ENCODE measurements at regions not wholly inside any gene's neighbourhood (a gene's known extent, or its start where the extent isn't known, plus 50 kb on each side); places are given as distances from the start of the nearest gene placed in this dataset.

DNA sequence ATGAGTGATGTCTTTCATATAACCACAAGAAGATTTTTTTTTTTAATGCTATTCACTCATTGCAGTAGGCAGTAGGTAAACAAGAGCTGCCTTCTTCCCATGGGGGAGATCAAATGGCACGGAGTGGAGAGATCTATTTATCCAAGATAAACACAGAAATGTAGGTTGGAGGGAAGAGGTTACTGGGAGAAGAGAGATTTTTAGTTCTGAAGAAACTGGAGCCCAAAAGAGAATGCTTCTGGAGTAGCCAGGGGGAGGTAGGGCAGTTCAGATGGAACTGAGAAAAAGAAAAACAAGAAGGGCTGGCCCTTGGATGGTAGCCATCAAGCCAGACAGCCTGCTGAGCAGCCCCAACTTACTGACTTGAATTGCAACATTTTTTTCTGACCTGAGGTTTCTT, 270.1 kb upstream of the TPK1 start:
- Histone ChIP-seq H3K4me1 (ENCODE audit: control insufficient read depth, extremely low read depth, insufficient read depth, low read length) (no peaks in the 10 kb centered on the region), H3K4me2 (ENCODE audit: control insufficient read depth, extremely low read depth, insufficient read depth, low read depth, low read length) (no peak overlapping the region), H3K27me3 (ENCODE audit: control insufficient read depth, extremely low read depth, insufficient read depth, low read length) (no peaks in the 10 kb centered on the region), H3K9me3 (ENCODE audit: control insufficient read depth, low read depth, low read length) (no peaks in the 10 kb centered on the region), H3K27ac (ENCODE audit: control insufficient read depth, insufficient read depth, low read length) (no peak overlapping the region), H3K79me2 (ENCODE audit: control insufficient read depth, insufficient read depth, low read length) (no peaks in the 10 kb centered on the region), H3K4me3 (ENCODE audit: control insufficient read depth in 2 of 3, extremely low read depth in 1 of 3, insufficient read depth in 2 of 3, low read depth in 1 of 3, low read length in 3 of 3) (no peak overlapping the region), H4K20me1 (ENCODE audit: control insufficient read depth, extremely low read depth, insufficient read depth, low read length) (no peaks in the 10 kb centered on the region), H3K9ac (ENCODE audit: control insufficient read depth, extremely low read depth, insufficient read depth, low read length) (no peak overlapping the region), H3K9me1 (ENCODE audit: control insufficient read depth, extremely low read depth, insufficient read depth, low read length) (no peaks in the 10 kb centered on the region), H3K36me3 (ENCODE audit: control insufficient read depth in 2 of 2, extremely low read depth in 1 of 2, insufficient read depth in 2 of 2, low read length in 2 of 2) (no peaks in the 10 kb centered on the region), H2AFZ (ENCODE audit: control insufficient read depth, low read length) (no peak overlapping the region)
- FAIRE-seq: no peak
- no peak for TF ChIP-seq EZH2 (IDR thresholded peaks at IDR 0.05; ENCODE audit: low read length)
- TF ChIP-seq, protein P1, sequence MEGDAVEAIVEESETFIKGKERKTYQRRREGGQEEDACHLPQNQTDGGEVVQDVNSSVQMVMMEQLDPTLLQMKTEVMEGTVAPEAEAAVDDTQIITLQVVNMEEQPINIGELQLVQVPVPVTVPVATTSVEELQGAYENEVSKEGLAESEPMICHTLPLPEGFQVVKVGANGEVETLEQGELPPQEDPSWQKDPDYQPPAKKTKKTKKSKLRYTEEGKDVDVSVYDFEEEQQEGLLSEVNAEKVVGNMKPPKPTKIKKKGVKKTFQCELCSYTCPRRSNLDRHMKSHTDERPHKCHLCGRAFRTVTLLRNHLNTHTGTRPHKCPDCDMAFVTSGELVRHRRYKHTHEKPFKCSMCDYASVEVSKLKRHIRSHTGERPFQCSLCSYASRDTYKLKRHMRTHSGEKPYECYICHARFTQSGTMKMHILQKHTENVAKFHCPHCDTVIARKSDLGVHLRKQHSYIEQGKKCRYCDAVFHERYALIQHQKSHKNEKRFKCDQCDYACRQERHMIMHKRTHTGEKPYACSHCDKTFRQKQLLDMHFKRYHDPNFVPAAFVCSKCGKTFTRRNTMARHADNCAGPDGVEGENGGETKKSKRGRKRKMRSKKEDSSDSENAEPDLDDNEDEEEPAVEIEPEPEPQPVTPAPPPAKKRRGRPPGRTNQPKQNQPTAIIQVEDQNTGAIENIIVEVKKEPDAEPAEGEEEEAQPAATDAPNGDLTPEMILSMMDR (optimal IDR thresholded peaks at IDR 0.05 in 1 of 3, IDR thresholded peaks at IDR 0.05 in 1 of 3, conservative IDR thresholded peaks at IDR 0.05 in 1 of 3; ENCODE audit: extremely low read depth in 1 of 3, insufficient read depth in 2 of 3, low read length in 3 of 3): no peak
- dilution Hi-C loops (cut with MboI; ENCODE audit: extremely low pct_ligation_motif_present, low sequenced_read_pairs): no loop called here
- DNase-seq (ENCODE audit: low read depth, low spot score): no peak

DNA sequence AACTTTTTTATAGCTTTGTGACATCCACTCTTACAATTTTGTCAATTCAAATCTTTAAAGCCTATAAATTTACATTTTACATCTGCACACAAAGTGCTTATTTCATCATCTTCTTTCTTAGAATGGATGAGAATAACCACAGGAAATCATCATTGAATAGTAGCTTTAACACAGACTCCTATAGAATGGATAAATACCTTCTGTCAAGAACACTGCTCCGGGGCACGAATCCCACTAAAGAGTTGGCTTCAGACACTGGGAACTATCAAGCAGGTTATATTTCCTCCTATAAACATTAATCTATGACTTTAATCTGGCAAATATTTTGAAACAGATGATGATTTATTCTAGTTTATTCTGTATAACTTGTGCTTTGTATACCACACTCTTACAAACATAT, 269.7 kb upstream of the TPK1 start:
- dilution Hi-C loops (cut with MboI; ENCODE audit: extremely low pct_ligation_motif_present, low sequenced_read_pairs): no loop called here
- Histone ChIP-seq H3K4me2 (ENCODE audit: control insufficient read depth, extremely low read depth, insufficient read depth, low read depth, low read length) (no peak overlapping the region), H3K27ac (ENCODE audit: control insufficient read depth, insufficient read depth, low read length) (no peak overlapping the region), H3K9me1 (ENCODE audit: control insufficient read depth, extremely low read depth, insufficient read depth, low read length) (no peaks in the 10 kb centered on the region), H3K27me3 (ENCODE audit: control insufficient read depth, extremely low read depth, insufficient read depth, low read length) (no peaks in the 10 kb centered on the region), H3K9ac (ENCODE audit: control insufficient read depth, extremely low read depth, insufficient read depth, low read length) (no peak overlapping the region), H3K4me3 (ENCODE audit: control insufficient read depth in 2 of 3, extremely low read depth in 1 of 3, insufficient read depth in 2 of 3, low read depth in 1 of 3, low read length in 3 of 3) (no peak overlapping the region), H2AFZ (ENCODE audit: control insufficient read depth, low read length) (no peak overlapping the region), H3K4me1 (ENCODE audit: control insufficient read depth, extremely low read depth, insufficient read depth, low read length) (no peaks in the 10 kb centered on the region), H3K9me3 (ENCODE audit: control insufficient read depth, low read depth, low read length) (no peaks in the 10 kb centered on the region), H3K79me2 (ENCODE audit: control insufficient read depth, insufficient read depth, low read length) (no peaks in the 10 kb centered on the region), H4K20me1 (ENCODE audit: control insufficient read depth, extremely low read depth, insufficient read depth, low read length) (no peaks in the 10 kb centered on the region), H3K36me3 (ENCODE audit: control insufficient read depth in 2 of 2, extremely low read depth in 1 of 2, insufficient read depth in 2 of 2, low read length in 2 of 2) (no peaks in the 10 kb centered on the region)
- no peak for TF ChIP-seq EZH2 (IDR thresholded peaks at IDR 0.05; ENCODE audit: low read length)
- TF ChIP-seq, protein P1 (optimal IDR thresholded peaks at IDR 0.05 in 1 of 3, IDR thresholded peaks at IDR 0.05 in 1 of 3, conservative IDR thresholded peaks at IDR 0.05 in 1 of 3; ENCODE audit: extremely low read depth in 1 of 3, insufficient read depth in 2 of 3, low read length in 3 of 3): no peak
- FAIRE-seq: no peak
- DNase-seq (ENCODE audit: low read depth, low spot score): no peak

Measured in keratinocyte (primary cell).